ENCODE measurements at regions not wholly inside any gene's neighbourhood (a gene's known extent, or its start where the extent isn't known, plus 50 kb on each side); places are given as distances from the start of the nearest gene placed in this dataset.

DNA sequence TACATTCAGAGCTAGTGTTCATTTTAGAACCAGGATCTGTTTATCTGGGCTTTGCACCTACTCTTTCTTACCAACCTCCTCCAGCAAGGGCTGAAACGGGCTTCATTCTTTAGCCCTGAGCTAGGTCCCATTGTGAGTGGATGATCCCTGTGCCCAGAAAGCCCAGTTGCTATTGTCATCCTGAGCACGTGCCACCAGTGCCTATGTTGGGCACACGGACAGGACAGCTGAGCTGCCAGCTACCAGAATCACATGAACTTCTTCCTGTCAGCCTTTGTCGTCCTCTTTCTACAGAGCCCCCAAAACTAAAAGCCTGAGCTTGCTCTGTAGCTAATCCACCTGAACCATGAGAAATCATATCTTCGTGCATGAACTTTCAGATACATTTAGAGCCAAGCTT lies 74.4 kb upstream of the NTM start:
- Mint-ChIP-seq H3K9me3 (ENCODE audit: unreplicated experiment) (peaks cover 6% of the 10 kb centered on the region), H3K36me3 (ENCODE audit: unreplicated experiment) (no peaks in the 10 kb centered on the region), H3K4me3 (ENCODE audit: unreplicated experiment) (no peak overlapping the region), H3K4me1 (ENCODE audit: low read depth, unreplicated experiment) (peaks cover 11% of the 10 kb centered on the region), H3K27ac (ENCODE audit: unreplicated experiment) (no peak overlapping the region), H3K27me3 (ENCODE audit: unreplicated experiment) (no peaks in the 10 kb centered on the region)
- no peak for DNase-seq
- TF ChIP-seq, protein P1, sequence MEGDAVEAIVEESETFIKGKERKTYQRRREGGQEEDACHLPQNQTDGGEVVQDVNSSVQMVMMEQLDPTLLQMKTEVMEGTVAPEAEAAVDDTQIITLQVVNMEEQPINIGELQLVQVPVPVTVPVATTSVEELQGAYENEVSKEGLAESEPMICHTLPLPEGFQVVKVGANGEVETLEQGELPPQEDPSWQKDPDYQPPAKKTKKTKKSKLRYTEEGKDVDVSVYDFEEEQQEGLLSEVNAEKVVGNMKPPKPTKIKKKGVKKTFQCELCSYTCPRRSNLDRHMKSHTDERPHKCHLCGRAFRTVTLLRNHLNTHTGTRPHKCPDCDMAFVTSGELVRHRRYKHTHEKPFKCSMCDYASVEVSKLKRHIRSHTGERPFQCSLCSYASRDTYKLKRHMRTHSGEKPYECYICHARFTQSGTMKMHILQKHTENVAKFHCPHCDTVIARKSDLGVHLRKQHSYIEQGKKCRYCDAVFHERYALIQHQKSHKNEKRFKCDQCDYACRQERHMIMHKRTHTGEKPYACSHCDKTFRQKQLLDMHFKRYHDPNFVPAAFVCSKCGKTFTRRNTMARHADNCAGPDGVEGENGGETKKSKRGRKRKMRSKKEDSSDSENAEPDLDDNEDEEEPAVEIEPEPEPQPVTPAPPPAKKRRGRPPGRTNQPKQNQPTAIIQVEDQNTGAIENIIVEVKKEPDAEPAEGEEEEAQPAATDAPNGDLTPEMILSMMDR (IDR thresholded peaks at IDR 0.05; ENCODE audit: partially characterized antibody, unreplicated experiment): no peak

DNA sequence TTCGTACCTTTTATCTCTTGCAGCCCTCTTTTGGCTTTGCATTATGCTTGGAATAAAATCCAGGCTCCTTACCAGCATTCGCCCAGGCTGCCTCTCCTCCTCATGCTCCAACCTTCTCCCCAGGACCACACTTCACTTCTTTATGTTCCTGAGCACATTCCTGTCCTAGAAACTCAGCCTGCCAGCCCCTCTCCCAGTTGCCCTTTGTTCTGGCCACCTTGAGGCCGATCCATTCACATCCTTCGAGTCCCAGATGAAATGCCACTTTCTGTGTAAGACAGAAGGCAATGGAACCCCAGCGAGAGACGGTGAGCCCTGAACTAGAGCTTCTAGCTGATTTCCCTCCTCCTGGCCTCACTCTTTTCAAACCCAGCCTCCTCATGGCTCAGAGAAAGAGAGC lies 73.0 kb upstream of the NTM start:
- TF ChIP-seq, protein P1 (IDR thresholded peaks at IDR 0.05; ENCODE audit: partially characterized antibody, unreplicated experiment): no peak
- DNase-seq: no peak
- Mint-ChIP-seq H3K4me3 (ENCODE audit: unreplicated experiment) (no peak overlapping the region), H3K27ac (ENCODE audit: unreplicated experiment) (no peak overlapping the region), H3K9me3 (ENCODE audit: unreplicated experiment) (peaks cover 6% of the 10 kb centered on the region), H3K27me3 (ENCODE audit: unreplicated experiment) (no peaks in the 10 kb centered on the region), H3K4me1 (ENCODE audit: low read depth, unreplicated experiment) (peaks cover 11% of the 10 kb centered on the region), H3K36me3 (ENCODE audit: unreplicated experiment) (no peaks in the 10 kb centered on the region)

DNA sequence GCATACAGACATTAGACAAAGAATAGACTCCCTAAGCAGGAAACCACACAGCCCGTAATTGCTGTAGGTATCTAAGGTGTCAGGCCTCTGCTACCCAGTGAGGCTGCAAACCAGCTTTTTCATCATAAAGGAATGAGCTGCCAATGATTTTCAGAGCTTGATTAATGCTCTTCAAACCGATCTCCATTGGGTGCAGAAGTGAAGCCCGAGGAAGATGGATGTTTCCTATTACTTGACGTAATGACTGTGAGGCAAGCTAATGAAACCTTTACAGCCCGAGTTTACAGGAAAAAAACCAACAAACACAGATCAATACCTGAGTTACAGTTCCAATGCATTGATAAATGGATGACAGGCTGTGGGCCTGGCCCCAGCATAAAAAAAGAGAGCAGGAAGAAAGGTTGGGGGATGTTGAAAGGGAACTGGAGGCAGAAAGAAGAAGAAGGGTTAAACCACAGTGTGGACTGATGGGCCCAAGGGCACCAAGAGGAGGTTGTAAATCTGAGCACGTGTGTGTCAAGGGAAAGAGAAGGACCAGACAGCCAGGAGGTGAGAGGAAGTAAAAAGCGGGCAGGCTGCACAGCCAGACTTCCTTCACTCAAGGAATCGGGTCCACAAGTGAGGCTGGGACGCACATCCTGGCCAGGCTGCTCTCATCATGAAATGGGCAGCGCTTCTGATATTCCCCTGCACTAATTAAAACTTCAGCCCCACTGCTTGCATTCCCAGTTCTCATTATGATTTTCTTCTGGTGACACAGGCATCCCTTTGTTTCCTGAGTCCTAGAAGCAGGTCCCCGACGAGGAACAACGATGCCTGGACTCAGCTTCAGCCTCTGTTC lies 70.6 kb upstream of the NTM start:
- Mint-ChIP-seq H3K27ac (ENCODE audit: unreplicated experiment) (no peak overlapping the region), H3K36me3 (ENCODE audit: unreplicated experiment) (no peaks in the 10 kb centered on the region), H3K4me1 (ENCODE audit: low read depth, unreplicated experiment) (peaks cover 11% of the 10 kb centered on the region), H3K27me3 (ENCODE audit: unreplicated experiment) (no peaks in the 10 kb centered on the region), H3K9me3 (ENCODE audit: unreplicated experiment) (peaks cover 6% of the 10 kb centered on the region), H3K4me3 (ENCODE audit: unreplicated experiment) (no peak overlapping the region)
- no peak for DNase-seq
- TF ChIP-seq, protein P1 (IDR thresholded peaks at IDR 0.05; ENCODE audit: partially characterized antibody, unreplicated experiment): no peak

DNA sequence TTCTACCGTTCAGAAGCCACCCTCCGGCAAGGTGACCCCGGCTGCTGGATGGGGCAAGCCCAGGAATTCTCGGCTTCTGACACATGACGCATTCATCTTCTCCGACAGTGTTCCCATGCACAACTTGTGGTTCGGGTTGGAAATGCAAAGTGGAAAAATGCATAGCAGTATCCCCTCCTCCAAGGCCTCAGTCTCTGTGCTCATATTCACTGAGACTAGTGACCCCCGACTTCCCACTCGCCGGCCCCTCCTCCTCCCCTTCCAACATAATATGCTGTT lies 70.0 kb upstream of the NTM start:
- Mint-ChIP-seq H3K27ac (ENCODE audit: unreplicated experiment) (no peak overlapping the region), H3K9me3 (ENCODE audit: unreplicated experiment) (peaks cover 6% of the 10 kb centered on the region), H3K4me1 (ENCODE audit: low read depth, unreplicated experiment) (peaks cover 11% of the 10 kb centered on the region), H3K4me3 (ENCODE audit: unreplicated experiment) (no peak overlapping the region), H3K27me3 (ENCODE audit: unreplicated experiment) (no peaks in the 10 kb centered on the region), H3K36me3 (ENCODE audit: unreplicated experiment) (no peaks in the 10 kb centered on the region)
- TF ChIP-seq, protein P1 (IDR thresholded peaks at IDR 0.05; ENCODE audit: partially characterized antibody, unreplicated experiment): no peak
- no peak for DNase-seq

DNA sequence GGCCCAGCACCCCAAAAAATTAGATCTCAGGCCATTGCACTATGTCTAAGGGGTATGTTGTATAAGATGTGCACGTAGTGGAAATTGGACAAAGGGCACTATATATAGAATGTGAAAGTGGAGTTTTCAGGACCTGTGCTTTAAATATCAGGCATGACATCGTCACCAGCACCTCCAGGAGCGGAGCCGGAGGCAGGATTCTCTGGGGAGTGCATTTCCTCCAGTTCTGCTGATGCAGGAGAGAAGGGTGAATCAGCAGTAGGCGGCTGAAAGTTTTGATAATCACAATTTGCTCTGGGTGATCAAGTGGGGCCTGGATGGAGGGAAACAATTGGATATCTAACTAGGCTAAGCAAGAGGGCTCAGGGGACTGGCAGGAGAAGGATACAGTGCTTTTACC lies 69.1 kb upstream of the NTM start:
- Mint-ChIP-seq H3K27me3 (ENCODE audit: unreplicated experiment) (no peaks in the 10 kb centered on the region), H3K9me3 (ENCODE audit: unreplicated experiment) (peaks cover 6% of the 10 kb centered on the region), H3K36me3 (ENCODE audit: unreplicated experiment) (no peaks in the 10 kb centered on the region), H3K4me1 (ENCODE audit: low read depth, unreplicated experiment) (peaks cover 11% of the 10 kb centered on the region), H3K27ac (ENCODE audit: unreplicated experiment) (no peak overlapping the region), H3K4me3 (ENCODE audit: unreplicated experiment) (no peak overlapping the region)
- TF ChIP-seq, protein P1 (IDR thresholded peaks at IDR 0.05; ENCODE audit: partially characterized antibody, unreplicated experiment): no peak
- no peak for DNase-seq

Data from glutamatergic neuron (in vitro differentiated cells).